Skeletal muscle satellite cell (primary cell): ENCODE measurements at regions not wholly inside any gene's neighbourhood (a gene's known extent, or its start where the extent isn't known, plus 50 kb on each side); places are given as distances from the start of the nearest gene placed in this dataset.

Experiments
- H3K27me3 ChIP-seq: 2 replicates; pipeline ENCODE4 v1.7.0; 2013; ENCODE audit warnings: low read length; ENCODE audit not compliant: control insufficient read depth, insufficient read depth
- H3K36me3 ChIP-seq: 2 replicates; pipeline ENCODE4 v1.7.0; 2013; ENCODE audit warnings: mild to moderate bottlenecking, control low read depth, low read length; ENCODE audit not compliant: insufficient read depth
- H3K4me1 ChIP-seq: 2 replicates; pipeline ENCODE4 v1.7.0; 2013; ENCODE audit warnings: low read length; ENCODE audit not compliant: control insufficient read depth, insufficient read depth
- H3K4me2 ChIP-seq: 2 replicates; pipeline ENCODE4 v1.7.0; 2013; ENCODE audit warnings: mild to moderate bottlenecking, low read length
- H3K4me3 ChIP-seq: 2 replicates; pipeline ENCODE4 v1.7.0; 2013; ENCODE audit warnings: low read length
- H3K9ac ChIP-seq: 2 replicates; pipeline ENCODE4 v1.7.0; 2013; ENCODE audit warnings: mild to moderate bottlenecking, low read depth, low read length, moderate library complexity
- H3K9me3 ChIP-seq: replicated peaks from 2 replicates; pipeline ENCODE4 v1.7.0; 2013; ENCODE audit warnings: mild to moderate bottlenecking, control low read depth, low read length

DNA sequence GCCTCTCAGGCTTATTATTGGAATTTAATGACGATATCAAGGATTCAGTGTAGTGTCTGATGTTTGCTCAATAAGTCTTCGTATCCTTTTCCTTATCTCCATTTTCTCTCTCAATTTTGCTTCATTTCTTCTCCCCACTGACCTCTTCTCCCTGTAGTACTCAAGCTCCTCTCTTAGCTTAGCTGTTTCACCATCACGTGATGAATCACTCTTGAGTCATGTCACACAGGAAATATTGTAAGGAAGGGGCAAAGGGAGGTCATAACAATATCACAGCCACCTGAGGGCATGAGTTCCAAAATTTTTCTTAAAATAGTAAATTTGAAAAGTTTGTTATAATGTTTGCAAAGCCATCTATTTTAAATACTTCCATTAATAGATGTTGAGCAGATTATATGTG lies 392.2 kb upstream of the MARCKS start:
- H3K4me3 ChIP-seq, result no peak overlapping the region
- H3K4me1 ChIP-seq, result peaks cover 16% of the 10 kb centered on the region
- H3K9me3 ChIP-seq, result no peaks in the 10 kb centered on the region
- H3K36me3 ChIP-seq, result no peaks in the 10 kb centered on the region
- H3K4me2 ChIP-seq, result no peak overlapping the region
- no peaks in the 10 kb centered on the region for H3K27me3 ChIP-seq
- H3K9ac ChIP-seq, result no peak overlapping the region

DNA sequence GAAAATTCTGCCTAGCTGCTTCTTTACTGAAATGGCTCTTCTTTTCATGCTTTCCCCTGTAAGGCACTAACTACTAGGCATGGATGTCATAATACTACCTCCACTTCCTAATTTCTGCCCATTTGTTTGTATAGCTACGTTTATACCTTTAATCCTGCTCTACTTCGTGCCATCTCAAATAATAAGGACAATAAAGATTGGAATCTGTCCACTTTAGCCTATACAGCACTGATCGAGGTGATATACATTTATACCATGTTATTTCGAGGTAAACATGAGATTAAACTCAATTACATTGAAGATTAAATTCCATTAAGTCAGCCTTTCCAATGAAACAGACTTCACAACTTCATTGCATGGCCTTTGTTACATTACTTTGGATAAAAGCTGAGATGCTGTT lies 390.6 kb upstream of the MARCKS start:
- H3K27me3 ChIP-seq, result no peaks in the 10 kb centered on the region
- H3K4me3 ChIP-seq, result no peak overlapping the region
- no peak overlapping the region for H3K9ac ChIP-seq
- H3K4me2 ChIP-seq, result no peak overlapping the region
- no peaks in the 10 kb centered on the region for H3K9me3 ChIP-seq
- no peaks in the 10 kb centered on the region for H3K36me3 ChIP-seq
- H3K4me1 ChIP-seq, result peaks cover 16% of the 10 kb centered on the region

DNA sequence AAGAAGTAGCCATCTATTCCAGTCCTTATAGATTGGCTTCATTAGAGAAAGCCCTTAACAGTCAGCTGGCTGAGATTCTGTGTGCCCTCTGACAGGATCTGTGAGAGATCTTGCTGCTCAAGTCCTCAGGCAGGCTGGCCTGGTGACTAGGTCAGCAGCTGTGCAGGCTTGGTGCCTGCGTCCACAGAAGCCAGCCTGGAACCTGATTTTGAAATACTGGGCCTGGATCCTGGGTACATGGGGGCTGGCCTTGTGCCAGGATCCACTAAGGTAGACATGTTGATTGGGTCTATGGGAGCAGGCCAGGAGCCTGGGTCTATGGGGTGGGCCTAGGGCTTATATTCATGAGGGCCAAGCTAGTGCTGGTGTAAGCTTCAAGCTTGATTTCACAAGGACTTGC lies 381.8 kb upstream of the MARCKS start:
- Histone ChIP-seq H3K4me1 (peaks cover 9% of the 10 kb centered on the region), H3K36me3 (no peaks in the 10 kb centered on the region), H3K27me3 (no peaks in the 10 kb centered on the region), H3K4me2 (no peak overlapping the region), H3K9ac (no peak overlapping the region), H3K4me3 (no peak overlapping the region), H3K9me3 (no peaks in the 10 kb centered on the region)

DNA sequence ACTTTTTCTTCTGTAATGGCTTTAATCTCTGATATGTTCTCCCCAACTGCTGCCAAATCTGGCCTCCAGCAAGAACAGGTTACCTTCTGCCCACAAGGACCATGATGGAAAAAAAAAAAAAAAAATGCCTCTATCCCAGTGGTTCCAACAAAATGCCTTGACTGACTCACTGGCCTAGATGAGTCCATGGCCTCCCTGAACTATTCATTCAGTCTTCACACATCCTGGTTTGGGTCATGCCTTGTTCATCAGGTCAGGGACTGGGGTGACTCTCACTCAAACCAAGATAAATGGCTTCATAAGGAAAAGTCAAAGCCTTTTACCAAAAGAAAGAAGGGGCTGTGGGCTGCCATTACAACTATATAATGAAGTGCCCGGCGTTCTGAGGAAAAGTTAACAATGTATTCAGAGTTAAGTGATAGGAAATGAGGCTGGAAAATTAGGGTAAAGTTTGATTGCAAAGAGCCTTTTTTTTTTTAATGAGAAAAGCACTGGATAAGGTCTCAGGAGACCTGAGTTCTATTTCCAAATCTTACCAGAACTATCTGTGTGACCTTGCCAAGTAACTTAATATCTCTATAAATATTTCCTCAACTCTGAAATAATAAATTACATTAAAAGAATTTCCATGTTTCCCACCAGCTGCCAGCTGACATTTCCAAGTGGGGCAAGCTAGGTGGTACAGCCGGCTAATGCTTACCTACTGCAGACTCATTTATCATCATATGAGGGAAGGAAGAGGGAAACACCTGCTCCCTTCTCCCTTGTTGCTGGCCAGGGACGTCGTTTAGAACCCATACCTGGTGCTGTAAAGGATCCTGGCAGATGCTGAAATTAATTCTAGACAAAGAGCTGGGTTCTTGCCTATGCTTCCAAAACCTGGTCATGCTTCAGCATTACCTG lies 380.0 kb upstream of the MARCKS start:
- Histone ChIP-seq H3K4me3 (no peak overlapping the region), H3K4me2 (no peak overlapping the region), H3K4me1 (peaks cover 9% of the 10 kb centered on the region), H3K9me3 (no peaks in the 10 kb centered on the region), H3K27me3 (no peaks in the 10 kb centered on the region), H3K9ac (no peak overlapping the region), H3K36me3 (no peaks in the 10 kb centered on the region)

DNA sequence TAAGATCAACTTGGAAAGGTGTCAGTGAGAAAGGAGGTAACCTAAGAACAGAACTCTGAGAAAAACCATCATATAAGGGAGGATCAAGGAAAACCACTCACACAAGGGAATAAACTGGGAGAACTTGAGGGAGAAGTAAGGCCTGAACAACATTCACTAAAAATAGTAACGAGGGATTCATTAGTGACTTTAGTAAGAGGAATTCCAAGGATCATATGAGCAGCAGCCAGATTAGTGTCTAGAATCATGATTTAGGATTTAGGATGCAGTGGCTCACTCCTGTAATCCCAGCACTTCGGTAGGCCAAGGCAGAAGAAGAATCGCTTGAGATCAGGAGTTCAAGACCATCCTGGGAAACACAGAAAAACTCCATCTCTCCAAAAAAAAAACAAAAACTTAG lies 376.5 kb upstream of the MARCKS start:
- Histone ChIP-seq H3K36me3 (no peaks in the 10 kb centered on the region), H3K9ac (no peak overlapping the region), H3K9me3 (no peaks in the 10 kb centered on the region), H3K4me2 (no peak overlapping the region), H3K4me3 (no peak overlapping the region), H3K4me1 (peaks cover 9% of the 10 kb centered on the region), H3K27me3 (no peaks in the 10 kb centered on the region)

DNA sequence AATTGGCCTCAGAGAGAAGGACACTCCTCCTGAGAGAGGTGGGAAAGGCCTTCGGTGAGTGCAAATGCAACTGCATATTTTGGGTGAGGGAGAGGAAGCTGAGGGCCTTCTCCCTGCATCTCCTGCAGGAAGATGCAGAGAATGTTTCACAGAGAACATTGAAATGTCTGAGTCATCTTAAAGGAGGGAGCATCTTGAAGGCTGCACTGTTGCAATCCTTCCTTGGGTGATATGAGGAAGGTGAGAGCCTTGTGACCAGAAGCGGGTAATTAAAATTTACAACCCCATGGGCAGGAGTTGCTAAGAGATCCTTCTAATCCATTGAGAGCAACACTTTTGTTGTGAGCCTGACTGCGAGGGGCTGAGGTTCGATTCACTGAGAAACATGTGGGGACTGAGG lies 375.7 kb upstream of the MARCKS start:
- Histone ChIP-seq H3K27me3 (no peaks in the 10 kb centered on the region), H3K4me1 (peaks cover 6% of the 10 kb centered on the region), H3K9ac (no peak overlapping the region), H3K4me2 (no peak overlapping the region), H3K4me3 (no peak overlapping the region), H3K9me3 (no peaks in the 10 kb centered on the region), H3K36me3 (no peaks in the 10 kb centered on the region)

DNA sequence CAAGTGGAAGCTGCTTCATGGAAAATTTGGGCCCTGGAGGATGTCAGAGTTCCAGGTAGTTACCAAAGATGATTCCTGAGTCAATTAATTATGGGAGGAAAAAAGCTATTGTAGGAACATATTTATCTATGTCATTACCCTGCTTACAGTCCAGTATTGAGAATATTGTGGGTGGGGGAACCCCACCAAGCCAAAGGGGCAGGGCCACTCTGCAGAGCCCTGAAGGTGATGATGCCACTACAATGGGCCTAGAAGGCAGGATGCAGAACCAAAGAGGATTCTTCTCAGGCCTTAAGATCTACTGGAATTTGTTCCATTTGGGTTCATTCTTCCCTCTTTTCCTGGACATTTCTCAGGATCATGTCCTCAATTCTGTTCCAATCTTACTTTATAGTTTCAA lies 375.2 kb upstream of the MARCKS start:
- H3K9ac ChIP-seq, result no peak overlapping the region
- H3K9me3 ChIP-seq, result no peaks in the 10 kb centered on the region
- no peaks in the 10 kb centered on the region for H3K27me3 ChIP-seq
- no peak overlapping the region for H3K4me3 ChIP-seq
- H3K4me2 ChIP-seq, result no peak overlapping the region
- no peaks in the 10 kb centered on the region for H3K36me3 ChIP-seq
- H3K4me1 ChIP-seq, result peaks cover 2% of the 10 kb centered on the region

DNA sequence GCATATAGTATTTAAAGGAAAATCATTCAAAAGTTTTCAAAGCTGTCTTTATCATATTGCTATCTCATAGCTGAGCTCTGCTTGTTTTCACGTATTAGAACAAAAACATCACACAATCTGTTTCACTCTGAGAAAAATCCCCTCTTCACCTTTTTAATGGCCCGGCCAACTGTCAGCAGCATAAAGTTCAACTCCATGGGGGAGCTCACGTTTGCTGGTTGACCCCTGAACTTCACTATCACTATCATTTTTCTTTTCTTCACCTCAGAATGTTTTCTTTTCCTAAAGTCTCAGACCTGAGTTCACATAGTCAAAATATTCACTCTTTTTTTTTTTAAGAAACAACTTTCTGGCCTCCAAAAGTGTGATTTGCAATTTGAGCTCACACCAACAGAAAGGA lies 374.4 kb upstream of the MARCKS start:
- Histone ChIP-seq H3K27me3 (no peaks in the 10 kb centered on the region), H3K9me3 (no peaks in the 10 kb centered on the region), H3K9ac (no peak overlapping the region), H3K4me2 (no peak overlapping the region), H3K36me3 (no peaks in the 10 kb centered on the region), H3K4me3 (no peak overlapping the region), H3K4me1 (no peaks in the 10 kb centered on the region)

DNA sequence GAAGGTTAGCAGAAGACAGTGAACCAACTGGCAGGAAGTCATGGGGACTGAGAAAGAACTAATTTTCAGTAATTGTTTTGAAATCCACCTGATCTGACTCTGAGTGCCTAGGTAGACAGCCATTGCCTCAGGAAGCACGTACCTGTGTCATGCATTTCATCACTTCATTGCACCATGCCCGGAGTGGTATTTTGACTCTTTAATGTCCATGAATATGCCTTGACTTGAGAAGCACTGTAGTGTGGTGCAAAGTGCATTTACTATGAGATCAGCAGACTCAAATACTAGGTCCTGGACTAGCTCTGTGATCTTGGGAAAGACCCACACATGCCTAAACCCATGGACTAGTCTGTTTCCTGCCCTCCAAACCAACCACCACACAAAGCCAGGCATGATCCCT lies 370.9 kb upstream of the MARCKS start:
- Histone ChIP-seq H3K36me3 (no peaks in the 10 kb centered on the region), H3K4me2 (no peak overlapping the region), H3K4me3 (no peak overlapping the region), H3K9me3 (no peaks in the 10 kb centered on the region), H3K9ac (no peak overlapping the region), H3K4me1 (no peaks in the 10 kb centered on the region), H3K27me3 (no peaks in the 10 kb centered on the region)

DNA sequence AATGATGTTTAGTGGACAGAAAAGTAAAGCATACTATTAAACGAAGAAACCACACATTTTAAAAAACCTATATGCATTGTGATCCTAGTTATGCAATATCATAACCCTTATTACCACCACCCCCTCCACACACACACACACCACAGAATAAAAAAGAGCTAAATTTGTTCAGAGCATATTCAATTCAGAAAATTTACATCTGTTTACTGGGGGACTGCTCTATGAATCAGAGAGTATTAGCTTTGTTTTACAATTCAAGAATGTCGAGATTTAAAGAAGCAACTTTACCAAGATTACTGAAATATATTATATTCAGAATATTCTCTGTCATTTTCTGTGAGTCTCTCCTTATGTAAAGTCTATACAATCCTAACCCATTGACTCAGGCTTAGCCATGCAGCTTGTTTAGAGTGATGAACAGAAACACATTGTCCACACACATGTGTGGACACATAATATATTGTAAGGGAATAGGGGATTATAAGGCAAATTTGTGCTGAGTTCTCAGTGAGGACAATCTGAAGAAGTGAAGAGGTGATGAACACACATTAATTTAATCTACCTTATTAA lies 369.6 kb upstream of the MARCKS start:
- Histone ChIP-seq H3K4me2 (no peak overlapping the region), H3K27me3 (no peaks in the 10 kb centered on the region), H3K36me3 (no peaks in the 10 kb centered on the region), H3K9ac (no peak overlapping the region), H3K4me3 (no peak overlapping the region), H3K9me3 (no peaks in the 10 kb centered on the region), H3K4me1 (no peaks in the 10 kb centered on the region)

DNA sequence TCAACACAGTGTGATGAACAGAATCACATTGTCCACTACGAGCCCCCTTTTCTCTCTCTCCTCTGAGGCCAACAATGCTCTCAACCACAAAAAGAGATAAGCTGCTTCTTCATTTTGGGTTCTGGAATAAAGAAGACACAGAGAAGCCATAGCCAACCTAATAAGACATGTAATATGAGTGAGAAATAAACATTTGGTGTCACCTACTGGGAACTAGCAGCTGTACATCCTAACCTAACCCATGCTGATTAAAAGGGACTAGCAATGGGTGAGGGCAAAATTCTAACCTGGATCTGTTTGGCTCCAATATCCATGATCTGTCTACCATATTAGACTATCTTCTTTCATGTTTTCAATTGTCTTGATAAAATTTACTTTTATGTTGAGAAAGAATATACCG lies 369.1 kb upstream of the MARCKS start:
- Histone ChIP-seq H3K27me3 (no peaks in the 10 kb centered on the region), H3K9ac (no peak overlapping the region), H3K9me3 (no peaks in the 10 kb centered on the region), H3K36me3 (no peaks in the 10 kb centered on the region), H3K4me3 (no peak overlapping the region), H3K4me1 (no peaks in the 10 kb centered on the region), H3K4me2 (no peak overlapping the region)
